ENCODE measurements at regions not wholly inside any gene's neighbourhood (a gene's known extent, or its start where the extent isn't known, plus 50 kb on each side); places are given as distances from the start of the nearest gene placed in this dataset.

DNA sequence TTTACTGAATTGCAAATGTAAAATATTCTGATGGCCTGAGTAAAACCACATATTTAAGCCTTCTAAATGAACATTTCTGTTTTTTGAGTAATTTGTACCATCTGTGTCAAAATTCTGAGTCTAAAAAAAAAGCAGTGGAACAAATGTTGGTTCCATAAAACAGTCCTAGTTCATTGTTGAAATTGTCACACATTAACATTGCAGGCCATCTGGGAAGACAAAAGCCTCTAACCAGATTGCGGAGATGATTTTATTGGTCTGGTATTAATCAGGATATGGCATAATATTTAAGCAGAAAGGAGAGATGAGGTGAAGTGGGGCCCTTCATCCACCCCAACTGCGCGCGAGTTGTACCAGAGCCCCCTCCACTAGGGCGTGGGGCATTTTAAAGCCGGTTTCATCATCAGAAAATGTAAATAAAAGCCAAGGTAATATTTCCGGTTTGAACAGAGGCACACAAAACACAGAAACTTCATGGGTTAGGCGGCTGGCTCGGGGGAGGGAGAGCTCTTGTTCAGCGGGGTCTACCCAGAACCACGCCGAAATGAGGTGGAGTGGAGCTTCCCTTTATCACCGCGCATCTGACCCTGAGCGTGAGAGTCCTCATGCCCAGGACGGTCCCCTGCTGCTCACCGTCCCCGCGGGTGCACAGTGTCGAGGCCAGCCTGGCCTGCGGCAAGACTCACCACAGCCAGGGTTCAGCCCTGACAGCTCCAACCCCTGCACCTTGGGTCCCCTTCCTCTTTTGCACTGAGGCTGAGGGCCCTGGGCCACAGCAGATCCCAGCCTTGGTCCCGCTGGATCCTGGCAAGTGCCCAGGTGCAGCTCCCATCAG is 169.2 kb downstream of the URI1 start (continued):
- TF ChIP-seq EP300 (IDR thresholded peaks at IDR 0.05; ENCODE audit: borderline replicate concordance in 1 of 2, low read depth in 2 of 2, low read length in 2 of 2) (no peak), TAF1 (IDR thresholded peaks at IDR 0.05; ENCODE audit: low read depth, low read length) (no peak), SP2 (IDR thresholded peaks at IDR 0.05; ENCODE audit: low read length) (no peak), RBBP5 (IDR thresholded peaks at IDR 0.05; ENCODE audit: borderline replicate concordance, low read depth, low read length) (no peak), KDM5A (IDR thresholded peaks at IDR 0.05; ENCODE audit: low read length) (no peak)

Measured in H1 (cell line).